B cell (primary cell): ENCODE measurements at regions not wholly inside any gene's neighbourhood (a gene's known extent, or its start where the extent isn't known, plus 50 kb on each side); places are given as distances from the start of the nearest gene placed in this dataset.

Experiments
- ATAC-seq: fragments of 200-7000 bp; cut with Tn5 transposase; one replicate; pipeline ENCODE4 v1.10.0; 2021; ENCODE audit warnings: low read depth, mild to moderate bottlenecking, moderate number of reproducible peaks, moderate library complexity
- CTCF ChIA-PET: fragments of 350-600 bp; sonication (Branson Sonifier 250); formaldehyde crosslinking; loops from one replicate; lab custom pipeline; 2021; ENCODE audit warnings: antibody characterized with exemption, inconsistent platforms; lab: Charles Lee
- POLR2A ChIA-PET: fragments of 350-600 bp; sonication (Branson Sonifier 250); formaldehyde crosslinking; loops from one replicate; lab custom pipeline; 2021; ENCODE audit warnings: antibody characterized with exemption; lab: Charles Lee
- DNase-seq: peaks from one replicate; pipeline ENCODE4 v3.0.0; 2013
- H2AFZ ChIP-seq: 2 replicates; pipeline ENCODE4 v1.6.1; 2012; ENCODE audit warnings: mild to moderate bottlenecking, low read depth, low read length; ENCODE audit not compliant: insufficient read depth, poor library complexity, severe bottlenecking
- H3K27ac ChIP-seq, 2 donors: 1 replicate in 1 of 2; 2 replicates in 1 of 2; pipeline ENCODE4 v1.5.1; 2012 to 2013; ENCODE audit warnings: low read length in 2 of 2, mild to moderate bottlenecking in 2 of 2, moderate library complexity in 1 of 2
- H3K27me3 ChIP-seq, 4 experiments: fragments of 200-600 bp in 1 of 4; sonication (generic) in 1 of 4; replicated peaks in 1 of 4; 1 replicate in 2 of 4; 2 replicates in 2 of 4; pipeline versions ENCODE4 v1.6.1 to v1.7.0; 2013 to 2016; ENCODE audit warnings: low read length in 3 of 4, mild to moderate bottlenecking in 2 of 4, mixed read lengths in 1 of 4, moderate library complexity in 1 of 4; ENCODE audit not compliant: insufficient read depth in 4 of 4, control insufficient read depth in 3 of 4; ENCODE audit errors: control extremely low read depth in 1 of 4
- H3K36me3 ChIP-seq, 2 experiments: replicated peaks in 1 of 2; 1 replicate in 1 of 2; 2 replicates in 1 of 2; pipeline versions ENCODE4 v1.6.1 to v1.7.1; 2013; ENCODE audit warnings: low read length in 1 of 2; ENCODE audit not compliant: insufficient read depth in 2 of 2, control insufficient read depth in 1 of 2; ENCODE audit errors: control extremely low read depth in 1 of 2, extremely low read depth in 1 of 2
- H3K4me1 ChIP-seq, 2 donors: fragments of 200-600 bp in 1 of 2; sonication (generic) in 1 of 2; 1 replicate in 1 of 2; 2 replicates in 1 of 2; pipeline versions ENCODE4 v1.5.1 to v1.6.1; 2013 to 2017; ENCODE audit warnings: low read length in 2 of 2; ENCODE audit not compliant: control insufficient read depth in 2 of 2, insufficient read depth in 2 of 2
- H3K4me2 ChIP-seq: replicated peaks from 2 replicates; pipeline ENCODE3; 2012; ENCODE audit warnings: mild to moderate bottlenecking, low read depth, low read length; ENCODE audit not compliant: poor library complexity, severe bottlenecking
- H3K4me3 ChIP-seq, 5 experiments: fragments of 200-600 bp in 1 of 5; sonication (generic) in 1 of 5; 1 replicate in 3 of 5; 2 replicates in 2 of 5; pipeline versions ENCODE4 v1.5.1 to v1.7.0; 2011 to 2016; ENCODE audit warnings: low read length in 4 of 5, mild to moderate bottlenecking in 4 of 5, low read depth in 2 of 5, control low read depth in 1 of 5, moderate library complexity in 1 of 5; ENCODE audit not compliant: insufficient read depth in 1 of 5; ENCODE audit errors: control extremely low read depth in 1 of 5, extremely low read depth in 1 of 5
- H3K79me2 ChIP-seq: fragments of 200-600 bp; sonication (generic); one replicate; pipeline ENCODE4 v1.6.0; 2016; ENCODE audit warnings: low read length; ENCODE audit not compliant: control insufficient read depth, insufficient read depth
- H3K9ac ChIP-seq: fragments of 200-600 bp; sonication (generic); 2 replicates; pipeline ENCODE4 v1.6.1; 2017; ENCODE audit warnings: mild to moderate bottlenecking, low read length, moderate library complexity
- H3K9me3 ChIP-seq, 3 donors: one replicate each; pipeline versions ENCODE4 v1.6.1 to v1.7.1; 2013; ENCODE audit warnings: low read length in 2 of 3; ENCODE audit not compliant: control insufficient read depth in 2 of 3, insufficient read depth in 1 of 3; ENCODE audit errors: control extremely low read depth in 1 of 3
- H4K20me1 ChIP-seq: 2 replicates; pipeline ENCODE4 v1.6.0; 2012; ENCODE audit warnings: mild to moderate bottlenecking, low read length; ENCODE audit not compliant: insufficient read depth, control insufficient read depth, poor library complexity, severe bottlenecking
- H3K27ac Mint-ChIP-seq: one replicate; pipeline ENCODE4 v1.8.0; 2021; ENCODE audit warnings: mixed read lengths
- H3K27me3 Mint-ChIP-seq: one replicate; pipeline ENCODE4 v1.8.0; 2021; ENCODE audit warnings: mixed read lengths
- H3K4me1 Mint-ChIP-seq: one replicate; pipeline ENCODE4 v1.8.0; 2021; ENCODE audit warnings: mixed read lengths
- H3K4me3 Mint-ChIP-seq: one replicate; pipeline ENCODE4 v1.8.0; 2021; ENCODE audit warnings: mixed read lengths
- H3K9me3 Mint-ChIP-seq: one replicate; pipeline ENCODE4 v1.8.0; 2022; ENCODE audit warnings: mixed read lengths; ENCODE audit not compliant: insufficient read depth
- EZH2 ChIP-seq: IDR thresholded peaks from 2 replicates; pipeline ENCODE4 v1.6.1; 2012; ENCODE audit warnings: borderline replicate concordance, low read depth, mild to moderate bottlenecking, moderate library complexity, low read length; ENCODE audit not compliant: insufficient read depth, poor library complexity, severe bottlenecking
- WGBS: methylation state at CpG from one replicate; pipeline ENCODE4 v1.1.5; 2013; ENCODE audit warnings: missing lambda C conversion rate; ENCODE audit not compliant: insufficient coverage; 5-methylcytosine and 5-hydroxymethylcytosine counted together
- intact Hi-C: fragments of 100-400 bp; cut with micrococcal nuclease; formaldehyde crosslinking; loops from one replicate; pipeline ENCODE4 v1.10.0; 2022
- TF ChIP-seq, protein P1 (sequence below): fragments of 200-600 bp; IDR thresholded peaks from one replicate; pipeline ENCODE4 v1.8.0; 2022; ENCODE audit warnings: antibody characterized with exemption, mild to moderate bottlenecking

- no peaks in the 10 kb centered on the region for H3K9me3 Mint-ChIP-seq
- POLR2A ChIA-PET, result no interaction called here
These were observed 254.5 kb downstream of the ELAVL2 start for GRCh38 chr9:23571414-23572104.

GRCh38 chr9:23573800-23574199 lies 252.2 kb downstream of the ELAVL2 start:
- Mint-ChIP-seq H3K27ac (no peak overlapping the region), H3K9me3 (peaks cover 2% of the 10 kb centered on the region), H3K4me1 (no peaks in the 10 kb centered on the region), H3K27me3 (no peaks in the 10 kb centered on the region), H3K4me3 (no peak overlapping the region)
- H3K4me1 ChIP-seq, result no peaks in the 10 kb centered on the region
- H2AFZ ChIP-seq, result no peak overlapping the region
- intact Hi-C loops, result loop anchor here (10.0 kb wide), 1 partner anchor 61 kb away; no protein-coding TSS in a partner anchor
- no peaks in the 10 kb centered on the region for H4K20me1 ChIP-seq
- no peak overlapping the region for H3K4me3 ChIP-seq
- no peaks in the 10 kb centered on the region for H3K27me3 ChIP-seq
- DNase-seq (no peak), ATAC-seq (no peak)
- CTCF ChIA-PET, result no interaction called here
- no peak overlapping the region for H3K4me2 ChIP-seq
- no peak overlapping the region for H3K27ac ChIP-seq
- H3K79me2 ChIP-seq, result no peaks in the 10 kb centered on the region
- POLR2A ChIA-PET, result no interaction called here
- H3K9ac ChIP-seq, result no peak overlapping the region
- peaks cover 0 to 7% (median 0%) of the 10 kb centered on the region in 3 donors for H3K9me3 ChIP-seq
- TF ChIP-seq, protein P1, sequence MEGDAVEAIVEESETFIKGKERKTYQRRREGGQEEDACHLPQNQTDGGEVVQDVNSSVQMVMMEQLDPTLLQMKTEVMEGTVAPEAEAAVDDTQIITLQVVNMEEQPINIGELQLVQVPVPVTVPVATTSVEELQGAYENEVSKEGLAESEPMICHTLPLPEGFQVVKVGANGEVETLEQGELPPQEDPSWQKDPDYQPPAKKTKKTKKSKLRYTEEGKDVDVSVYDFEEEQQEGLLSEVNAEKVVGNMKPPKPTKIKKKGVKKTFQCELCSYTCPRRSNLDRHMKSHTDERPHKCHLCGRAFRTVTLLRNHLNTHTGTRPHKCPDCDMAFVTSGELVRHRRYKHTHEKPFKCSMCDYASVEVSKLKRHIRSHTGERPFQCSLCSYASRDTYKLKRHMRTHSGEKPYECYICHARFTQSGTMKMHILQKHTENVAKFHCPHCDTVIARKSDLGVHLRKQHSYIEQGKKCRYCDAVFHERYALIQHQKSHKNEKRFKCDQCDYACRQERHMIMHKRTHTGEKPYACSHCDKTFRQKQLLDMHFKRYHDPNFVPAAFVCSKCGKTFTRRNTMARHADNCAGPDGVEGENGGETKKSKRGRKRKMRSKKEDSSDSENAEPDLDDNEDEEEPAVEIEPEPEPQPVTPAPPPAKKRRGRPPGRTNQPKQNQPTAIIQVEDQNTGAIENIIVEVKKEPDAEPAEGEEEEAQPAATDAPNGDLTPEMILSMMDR, result no peak
- no peaks in the 10 kb centered on the region for H3K36me3 ChIP-seq

More at GRCh38 chr9:23571414-23572104, 254.5 kb downstream of the ELAVL2 start:
- Histone ChIP-seq H3K79me2 (no peaks in the 10 kb centered on the region), H3K4me2 (no peak overlapping the region), H2AFZ (no peak overlapping the region), H3K27ac (no peak overlapping the region), H3K4me3 (no peak overlapping the region), H3K36me3 (no peaks in the 10 kb centered on the region), H4K20me1 (no peaks in the 10 kb centered on the region), H3K4me1 (no peaks in the 10 kb centered on the region), H3K9ac (no peak overlapping the region), H3K9me3 (peaks cover 0 to 2% (median 0%) of the 10 kb centered on the region in 3 donors), H3K27me3 (no peaks in the 10 kb centered on the region)
- H3K27ac Mint-ChIP-seq, result no peak overlapping the region
- WGBS, result 100% methylated on average over 1 of the region's 2 CpGs
- no peak for TF ChIP-seq EZH2
- TF ChIP-seq, protein P1, result no peak
- ATAC-seq (no peak), DNase-seq (no peak)
- no peaks in the 10 kb centered on the region for H3K27me3 Mint-ChIP-seq
- no peaks in the 10 kb centered on the region for H3K4me1 Mint-ChIP-seq
- no peak overlapping the region for H3K4me3 Mint-ChIP-seq
- CTCF ChIA-PET, result no interaction called here
- intact Hi-C loops, result loop anchor here (10.0 kb wide), 1 partner anchor 63 kb away; no protein-coding TSS in a partner anchor
